SK-N-SH treated with all-trans-retinoic acid at 6 μM for 48 hours (cell line): ENCODE measurements at regions not wholly inside any gene's neighbourhood (a gene's known extent, or its start where the extent isn't known, plus 50 kb on each side); places are given as distances from the start of the nearest gene placed in this dataset.

Experiments
- CSRNP3 ChIP-seq: fragments of 250-450 bp; sonication (Bioruptor Pico); IDR thresholded peaks from 2 replicates; pipeline ENCODE4 v1.5.1; 2021; ENCODE audit warnings: mild to moderate bottlenecking, moderate library complexity
- ESRRG ChIP-seq: fragments of 250-450 bp; sonication (Bioruptor Pico); IDR thresholded peaks from 2 replicates; pipeline ENCODE4 v1.6.1; 2021; ENCODE audit warnings: mild to moderate bottlenecking
- ISL1 ChIP-seq: fragments of 250-450 bp; sonication (Bioruptor Pico); IDR thresholded peaks from 2 replicates; pipeline ENCODE4 v2.1.2; 2022; ENCODE audit warnings: mild to moderate bottlenecking, moderate library complexity
- POU6F1 ChIP-seq: fragments of 250-450 bp; sonication (Bioruptor Pico); IDR thresholded peaks from 2 replicates; pipeline ENCODE4 v1.8.0; 2021; ENCODE audit warnings: low read depth, mild to moderate bottlenecking, moderate library complexity, borderline replicate concordance
- PPARA ChIP-seq: fragments of 250-450 bp; sonication (Bioruptor Pico); IDR thresholded peaks from 2 replicates; pipeline ENCODE4 v1.5.0; 2020; ENCODE audit warnings: mild to moderate bottlenecking, borderline replicate concordance
- RARB ChIP-seq: fragments of 250-450 bp; sonication (Bioruptor Pico); IDR thresholded peaks from 2 replicates; pipeline ENCODE4 v1.8.0; 2021; ENCODE audit warnings: mild to moderate bottlenecking, moderate library complexity
- SNAI2 ChIP-seq: fragments of 250-450 bp; sonication (Bioruptor Pico); IDR thresholded peaks from 2 replicates; pipeline ENCODE4 v1.5.0; 2020; ENCODE audit warnings: mild to moderate bottlenecking, moderate library complexity
- TCF4 ChIP-seq: fragments of 250-450 bp; sonication (Bioruptor Pico); IDR thresholded peaks from 2 replicates; pipeline ENCODE4 v1.8.0; 2021; ENCODE audit warnings: mild to moderate bottlenecking, moderate library complexity, borderline replicate concordance
- TOX ChIP-seq: fragments of 250-450 bp; sonication (Bioruptor Pico); IDR thresholded peaks from 2 replicates; pipeline ENCODE4 v1.8.0; 2021; ENCODE audit warnings: mild to moderate bottlenecking, moderate library complexity, borderline replicate concordance
- ZFP3 ChIP-seq: fragments of 250-450 bp; sonication (Bioruptor Pico); IDR thresholded peaks from 2 replicates; pipeline ENCODE4 v1.5.0; 2020; ENCODE audit warnings: mild to moderate bottlenecking, moderate library complexity
- ZNF8 ChIP-seq: fragments of 450-650 bp; formaldehyde crosslinking; IDR thresholded peaks from 2 replicates; pipeline ENCODE4 v1.5.0; 2020; ENCODE audit warnings: mild to moderate bottlenecking, moderate library complexity
- TF ChIP-seq, protein P1 (sequence below): fragments of 250-450 bp; sonication (Bioruptor Pico); IDR thresholded peaks from 2 replicates; pipeline ENCODE4 v1.8.0; 2020; ENCODE audit warnings: mild to moderate bottlenecking, moderate library complexity, borderline replicate concordance

DNA sequence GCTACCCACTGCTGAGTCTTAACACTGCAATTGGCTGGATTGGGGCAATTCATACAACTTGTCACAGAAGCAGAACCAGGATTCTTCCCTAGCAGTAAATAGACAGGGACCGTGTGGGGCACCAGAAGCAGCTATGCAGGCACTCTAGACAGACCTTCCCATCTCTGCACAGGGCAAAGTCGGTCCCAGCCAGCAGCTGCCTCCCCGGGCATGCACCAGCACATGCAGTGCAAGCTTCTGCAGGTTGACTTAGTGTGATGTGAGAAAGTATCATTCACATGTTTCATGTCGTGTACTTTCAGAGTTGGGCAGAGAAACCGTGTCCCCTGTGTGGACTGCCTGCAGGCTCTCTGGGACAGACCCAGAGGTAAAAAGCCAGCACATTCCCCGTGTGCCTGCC is 98.0 kb upstream of the FOXA2 start:
- no peak for TF ChIP-seq TCF4 (CRISPR knock-in tag)
- TF ChIP-seq TOX (CRISPR knock-in tag): no peak
- TF ChIP-seq ZFP3 (CRISPR knock-in tag): no peak
- TF ChIP-seq SNAI2: no peak
- no peak for TF ChIP-seq RARB (CRISPR knock-in tag)
- no peak for TF ChIP-seq ZNF8
- no peak for TF ChIP-seq CSRNP3 (CRISPR knock-in tag)
- TF ChIP-seq POU6F1 (CRISPR knock-in tag): no peak
- TF ChIP-seq PPARA: no peak
- TF ChIP-seq ISL1 (CRISPR knock-in tag): no peak
- TF ChIP-seq, protein P1, sequence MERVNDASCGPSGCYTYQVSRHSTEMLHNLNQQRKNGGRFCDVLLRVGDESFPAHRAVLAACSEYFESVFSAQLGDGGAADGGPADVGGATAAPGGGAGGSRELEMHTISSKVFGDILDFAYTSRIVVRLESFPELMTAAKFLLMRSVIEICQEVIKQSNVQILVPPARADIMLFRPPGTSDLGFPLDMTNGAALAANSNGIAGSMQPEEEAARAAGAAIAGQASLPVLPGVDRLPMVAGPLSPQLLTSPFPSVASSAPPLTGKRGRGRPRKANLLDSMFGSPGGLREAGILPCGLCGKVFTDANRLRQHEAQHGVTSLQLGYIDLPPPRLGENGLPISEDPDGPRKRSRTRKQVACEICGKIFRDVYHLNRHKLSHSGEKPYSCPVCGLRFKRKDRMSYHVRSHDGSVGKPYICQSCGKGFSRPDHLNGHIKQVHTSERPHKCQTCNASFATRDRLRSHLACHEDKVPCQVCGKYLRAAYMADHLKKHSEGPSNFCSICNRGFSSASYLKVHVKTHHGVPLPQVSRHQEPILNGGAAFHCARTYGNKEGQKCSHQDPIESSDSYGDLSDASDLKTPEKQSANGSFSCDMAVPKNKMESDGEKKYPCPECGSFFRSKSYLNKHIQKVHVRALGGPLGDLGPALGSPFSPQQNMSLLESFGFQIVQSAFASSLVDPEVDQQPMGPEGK (CRISPR knock-in tag): no peak
- no peak for TF ChIP-seq ESRRG
